Uterus (tissue), 3 donors: ENCODE measurements at regions not wholly inside any gene's neighbourhood (a gene's known extent, or its start where the extent isn't known, plus 50 kb on each side); places are given as distances from the start of the nearest gene placed in this dataset.

Experiments
- DNase-seq, 2 donors: peaks; one replicate each; pipeline ENCODE4 v3.0.0-alpha.2; 2019 to 2020
- H3K27ac ChIP-seq, 2 donors: fragments of 200-600 bp; sonication (generic); 1 replicate in 1 of 2; 2 replicates in 1 of 2; pipeline ENCODE4 v1.5.1; 2016 to 2018
- H3K27me3 ChIP-seq, 2 donors: fragments of 200-600 bp; sonication (generic); one replicate each; pipeline ENCODE4 v1.5.1; 2018 to 2019; ENCODE audit warnings: control low read depth in 1 of 2
- H3K36me3 ChIP-seq, 2 donors: fragments of 200-600 bp; sonication (generic); one replicate each; pipeline ENCODE4 v1.5.1; 2019; ENCODE audit warnings: control low read depth in 1 of 2
- H3K4me1 ChIP-seq, 2 donors: fragments of 200-600 bp; sonication (generic); one replicate each; pipeline ENCODE4 v1.5.1; 2018 to 2019; ENCODE audit warnings: control low read depth in 1 of 2
- H3K4me3 ChIP-seq, 2 donors: fragments of 200-600 bp; sonication (generic); 1 replicate in 1 of 2; 2 replicates in 1 of 2; pipeline ENCODE4 v1.5.1; 2018 to 2019; ENCODE audit warnings: mild to moderate bottlenecking in 1 of 2
- H3K9me3 ChIP-seq, 2 donors: fragments of 200-600 bp; sonication (generic); one replicate each; pipeline ENCODE4 v1.5.1; 2019; ENCODE audit warnings: control low read depth in 1 of 2
- POLR2A ChIP-seq, 2 donors: fragments of 450-650 bp; IDR thresholded peaks; one replicate each; pipeline ENCODE4 v1.6.1; 2016; ENCODE audit warnings: antibody characterized with exemption in 2 of 2, mild to moderate bottlenecking in 1 of 2, moderate library complexity in 1 of 2
- intact Hi-C: fragments of 100-400 bp; cut with DNase I; formaldehyde crosslinking; loops from one replicate; pipeline ENCODE4 v1.15.1; 2023; ENCODE audit warnings: low total_unique reads
- TF ChIP-seq, protein P1 (sequence below), 4 experiments: fragments of 200-600 bp in 2 of 4; fragments of 450-650 bp in 2 of 4; sonication (generic) in 2 of 4; IDR thresholded peaks; one replicate each; pipeline ENCODE4 v1.5.1; 2016 to 2019; ENCODE audit warnings: antibody characterized with exemption in 4 of 4, mild to moderate bottlenecking in 2 of 4, moderate library complexity in 1 of 4
- donor health status: DM: yes; HTN: yes; CAD: no.

DNA sequence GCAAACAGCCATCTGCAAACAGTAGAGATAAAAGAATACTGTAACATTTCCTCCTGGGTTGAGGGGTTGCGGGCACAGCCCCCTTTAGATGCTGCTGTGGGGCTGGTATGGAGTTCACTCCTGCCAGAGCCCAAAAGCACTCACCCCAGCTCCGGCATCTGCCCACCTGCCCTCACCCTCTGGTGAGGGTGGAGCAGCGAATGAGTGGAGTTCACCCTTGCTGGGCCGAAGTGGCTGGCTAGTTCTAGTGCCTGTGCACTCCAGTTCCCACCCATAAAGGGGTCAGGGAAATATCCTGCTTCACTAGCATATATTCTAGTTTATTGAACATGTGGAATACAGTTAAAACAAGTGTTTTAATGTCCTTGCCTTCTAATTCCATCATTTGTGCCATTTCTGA lies 209.7 kb upstream of the SGO1 start:
- Histone ChIP-seq H3K4me3 (no peak overlapping the region), H3K27me3 (no peaks in the 10 kb centered on the region), H3K36me3 (no peaks in the 10 kb centered on the region), H3K27ac (no peak overlapping the region), H3K9me3 (no peaks in the 10 kb centered on the region), H3K4me1 (no peaks in the 10 kb centered on the region)
- no peak for DNase-seq
- TF ChIP-seq POLR2A (IDR thresholded peaks at IDR 0.05) = no peak
- TF ChIP-seq, protein P1, sequence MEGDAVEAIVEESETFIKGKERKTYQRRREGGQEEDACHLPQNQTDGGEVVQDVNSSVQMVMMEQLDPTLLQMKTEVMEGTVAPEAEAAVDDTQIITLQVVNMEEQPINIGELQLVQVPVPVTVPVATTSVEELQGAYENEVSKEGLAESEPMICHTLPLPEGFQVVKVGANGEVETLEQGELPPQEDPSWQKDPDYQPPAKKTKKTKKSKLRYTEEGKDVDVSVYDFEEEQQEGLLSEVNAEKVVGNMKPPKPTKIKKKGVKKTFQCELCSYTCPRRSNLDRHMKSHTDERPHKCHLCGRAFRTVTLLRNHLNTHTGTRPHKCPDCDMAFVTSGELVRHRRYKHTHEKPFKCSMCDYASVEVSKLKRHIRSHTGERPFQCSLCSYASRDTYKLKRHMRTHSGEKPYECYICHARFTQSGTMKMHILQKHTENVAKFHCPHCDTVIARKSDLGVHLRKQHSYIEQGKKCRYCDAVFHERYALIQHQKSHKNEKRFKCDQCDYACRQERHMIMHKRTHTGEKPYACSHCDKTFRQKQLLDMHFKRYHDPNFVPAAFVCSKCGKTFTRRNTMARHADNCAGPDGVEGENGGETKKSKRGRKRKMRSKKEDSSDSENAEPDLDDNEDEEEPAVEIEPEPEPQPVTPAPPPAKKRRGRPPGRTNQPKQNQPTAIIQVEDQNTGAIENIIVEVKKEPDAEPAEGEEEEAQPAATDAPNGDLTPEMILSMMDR (IDR thresholded peaks at IDR 0.05) = no peak
- intact Hi-C loops = no loop called here

DNA sequence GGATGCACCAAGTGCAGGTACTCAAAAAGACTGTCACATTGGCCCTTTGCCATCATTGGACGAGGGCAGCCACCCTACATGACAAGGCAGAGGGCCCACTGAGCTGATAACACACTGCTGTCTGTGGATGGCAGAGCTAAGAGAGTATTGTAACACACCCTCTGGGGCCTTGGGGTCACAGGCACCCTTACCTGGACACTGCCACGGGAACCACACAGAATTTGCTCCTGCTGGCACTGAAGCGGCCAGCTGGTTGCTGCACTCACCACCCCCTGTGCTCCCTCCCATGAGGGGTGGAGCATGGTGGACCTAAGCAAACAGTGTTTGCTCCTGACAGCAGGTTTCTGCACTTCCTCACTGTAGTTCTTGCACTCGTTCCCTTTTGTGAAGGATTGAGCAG lies 208.2 kb upstream of the SGO1 start:
- no peak for DNase-seq
- H3K4me1 ChIP-seq = no peaks in the 10 kb centered on the region
- no peak overlapping the region for H3K27ac ChIP-seq
- no peaks in the 10 kb centered on the region for H3K36me3 ChIP-seq
- no peak overlapping the region for H3K4me3 ChIP-seq
- TF ChIP-seq, protein P1 (IDR thresholded peaks at IDR 0.05) = no peak
- no peak for TF ChIP-seq POLR2A (IDR thresholded peaks at IDR 0.05)
- no peaks in the 10 kb centered on the region for H3K9me3 ChIP-seq
- H3K27me3 ChIP-seq = no peaks in the 10 kb centered on the region
- intact Hi-C loops = no loop called here

DNA sequence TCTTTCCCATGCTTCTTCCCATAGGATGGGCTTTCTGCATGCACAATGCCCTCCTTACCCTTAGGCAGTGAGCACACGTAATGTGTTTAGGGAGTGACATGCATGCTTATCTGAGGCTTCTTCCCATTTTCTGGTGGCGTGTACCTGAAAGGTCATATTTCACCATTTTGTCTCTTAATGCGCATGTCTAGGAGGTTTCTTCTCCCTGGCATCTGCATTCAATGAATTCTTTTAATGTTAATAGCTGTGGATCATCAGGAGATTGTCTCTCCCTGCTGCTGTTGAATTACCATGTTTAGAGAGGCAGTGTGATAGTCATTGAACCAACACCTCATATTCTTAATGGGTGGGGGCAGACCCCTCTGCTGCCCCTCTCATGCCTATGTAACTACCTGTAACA lies 205.6 kb upstream of the SGO1 start:
- intact Hi-C loops = no loop called here
- DNase-seq = no peak
- no peak overlapping the region for H3K4me3 ChIP-seq
- no peaks in the 10 kb centered on the region for H3K36me3 ChIP-seq
- H3K9me3 ChIP-seq = no peaks in the 10 kb centered on the region
- no peaks in the 10 kb centered on the region for H3K4me1 ChIP-seq
- no peak overlapping the region for H3K27ac ChIP-seq
- TF ChIP-seq POLR2A (IDR thresholded peaks at IDR 0.05) = no peak
- TF ChIP-seq, protein P1 (IDR thresholded peaks at IDR 0.05) = no peak
- H3K27me3 ChIP-seq = no peaks in the 10 kb centered on the region

DNA sequence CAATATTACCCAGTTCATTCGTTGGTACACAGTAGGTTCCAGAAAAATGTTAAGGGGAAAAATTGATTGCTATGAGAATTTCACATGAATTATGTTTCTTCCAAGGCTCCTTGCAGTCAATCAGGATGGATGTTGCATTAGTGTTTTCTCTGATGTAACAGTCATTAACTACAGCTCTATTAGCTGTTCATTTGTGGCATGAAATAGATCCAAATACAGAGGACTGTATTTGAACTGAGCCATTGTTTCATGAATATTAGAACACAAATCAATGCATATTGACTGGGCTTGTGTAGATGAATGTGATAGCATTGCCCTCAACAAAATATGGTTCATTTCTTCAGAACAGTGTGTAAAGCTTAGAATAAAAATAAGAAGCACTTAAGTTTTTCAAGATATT lies 203.0 kb upstream of the SGO1 start:
- intact Hi-C loops = no loop called here
- no peaks in the 10 kb centered on the region for H3K9me3 ChIP-seq
- H3K4me1 ChIP-seq = no peaks in the 10 kb centered on the region
- H3K4me3 ChIP-seq = no peak overlapping the region
- no peak for DNase-seq
- H3K36me3 ChIP-seq = no peaks in the 10 kb centered on the region
- no peak for TF ChIP-seq POLR2A (IDR thresholded peaks at IDR 0.05)
- TF ChIP-seq, protein P1 (IDR thresholded peaks at IDR 0.05) = no peak
- no peaks in the 10 kb centered on the region for H3K27me3 ChIP-seq
- H3K27ac ChIP-seq = no peak overlapping the region

DNA sequence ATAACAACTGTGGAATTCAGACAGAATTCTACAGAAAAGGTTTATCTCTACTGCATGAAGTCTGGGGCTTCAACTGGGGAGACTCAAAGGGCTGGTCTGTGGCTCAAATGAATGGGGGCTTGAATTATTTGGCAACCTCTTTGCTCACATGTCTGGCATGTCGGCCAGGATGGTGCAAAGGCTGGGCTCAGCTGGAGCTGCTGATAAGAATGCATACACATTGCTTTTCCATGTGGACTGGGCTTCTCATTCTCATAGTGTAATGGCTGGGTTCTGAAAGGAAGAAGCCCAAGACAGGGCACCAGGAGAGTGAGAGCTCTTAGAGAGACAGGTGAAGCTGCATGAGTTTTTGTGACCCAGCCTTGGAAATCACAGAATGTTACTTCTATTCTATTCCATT lies 194.3 kb upstream of the SGO1 start:
- TF ChIP-seq POLR2A (IDR thresholded peaks at IDR 0.05) = no peak
- TF ChIP-seq, protein P1 (IDR thresholded peaks at IDR 0.05) = no peak
- no peak overlapping the region for H3K4me3 ChIP-seq
- H3K36me3 ChIP-seq = no peaks in the 10 kb centered on the region
- H3K9me3 ChIP-seq = no peaks in the 10 kb centered on the region
- no peaks in the 10 kb centered on the region for H3K4me1 ChIP-seq
- H3K27ac ChIP-seq = no peak overlapping the region
- H3K27me3 ChIP-seq = no peaks in the 10 kb centered on the region
- DNase-seq = no peak
- intact Hi-C loops = no loop called here
